ENCODE measurements at regions not wholly inside any gene's neighbourhood (a gene's known extent, or its start where the extent isn't known, plus 50 kb on each side); places are given as distances from the start of the nearest gene placed in this dataset.
"Not testable (repeated sequence)": the region's sequence is repeated elsewhere in the genome, so short reads cannot be mapped to it uniquely, and the experiment has no call there.

GRCh38 chr2:91567546-91568335 is 2876.3 kb downstream of the RPIA start:
- not testable (repeated sequence) for H3K4me3 ChIP-seq (ENCODE audit: low read length); H3K27me3 ChIP-seq (ENCODE audit: insufficient read depth, low read length); H3K4me1 ChIP-seq (ENCODE audit: insufficient read depth, low read length); H3K9ac ChIP-seq (ENCODE audit: low read depth, low read length); H3K36me3 ChIP-seq (ENCODE audit: insufficient read depth, low read depth, low read length); H3K9me3 ChIP-seq (ENCODE audit: insufficient read depth, low read depth, low read length); H3K27ac ChIP-seq (ENCODE audit: low read length)

- H3K9ac ChIP-seq (ENCODE audit: low read depth, low read length); H3K27me3 ChIP-seq (ENCODE audit: insufficient read depth, low read length); H3K4me3 ChIP-seq (ENCODE audit: low read length); H3K27ac ChIP-seq (ENCODE audit: low read length); H3K9me3 ChIP-seq (ENCODE audit: insufficient read depth, low read depth, low read length); H3K4me1 ChIP-seq (ENCODE audit: insufficient read depth, low read length); H3K36me3 ChIP-seq (ENCODE audit: insufficient read depth, low read depth, low read length): not testable (repeated sequence)
These were observed 2877.2 kb downstream of the RPIA start for GRCh38 chr2:91568391-91569338.

GRCh38 chr2:91571239-91571923 is 2879.9 kb downstream of the RPIA start:
- not testable (repeated sequence) for H3K27ac ChIP-seq (ENCODE audit: low read length); H3K9ac ChIP-seq (ENCODE audit: low read depth, low read length); H3K27me3 ChIP-seq (ENCODE audit: insufficient read depth, low read length); H3K4me3 ChIP-seq (ENCODE audit: low read length); H3K36me3 ChIP-seq (ENCODE audit: insufficient read depth, low read depth, low read length); H3K4me1 ChIP-seq (ENCODE audit: insufficient read depth, low read length); H3K9me3 ChIP-seq (ENCODE audit: insufficient read depth, low read depth, low read length)

GRCh38 chr2:91573018-91573417 is 2881.5 kb downstream of the RPIA start:
- not testable (repeated sequence) for H3K9me3 ChIP-seq (ENCODE audit: insufficient read depth, low read depth, low read length); H3K36me3 ChIP-seq (ENCODE audit: insufficient read depth, low read depth, low read length); H3K27me3 ChIP-seq (ENCODE audit: insufficient read depth, low read length); H3K4me3 ChIP-seq (ENCODE audit: low read length); H3K27ac ChIP-seq (ENCODE audit: low read length); H3K9ac ChIP-seq (ENCODE audit: low read depth, low read length); H3K4me1 ChIP-seq (ENCODE audit: insufficient read depth, low read length)

- H3K9ac ChIP-seq (ENCODE audit: low read depth, low read length); H3K4me3 ChIP-seq (ENCODE audit: low read length); H3K36me3 ChIP-seq (ENCODE audit: insufficient read depth, low read depth, low read length); H3K9me3 ChIP-seq (ENCODE audit: insufficient read depth, low read depth, low read length); H3K27me3 ChIP-seq (ENCODE audit: insufficient read depth, low read length); H3K27ac ChIP-seq (ENCODE audit: low read length); H3K4me1 ChIP-seq (ENCODE audit: insufficient read depth, low read length): not testable (repeated sequence)
These were observed 2882.3 kb downstream of the RPIA start for GRCh38 chr2:91573755-91574154.

GRCh38 chr2:91574255-91574654 is 2882.8 kb downstream of the RPIA start:
- H3K27ac ChIP-seq (ENCODE audit: low read length); H3K4me3 ChIP-seq (ENCODE audit: low read length); H3K9ac ChIP-seq (ENCODE audit: low read depth, low read length); H3K27me3 ChIP-seq (ENCODE audit: insufficient read depth, low read length); H3K4me1 ChIP-seq (ENCODE audit: insufficient read depth, low read length); H3K36me3 ChIP-seq (ENCODE audit: insufficient read depth, low read depth, low read length); H3K9me3 ChIP-seq (ENCODE audit: insufficient read depth, low read depth, low read length): not testable (repeated sequence)

- not testable (repeated sequence) for H3K9me3 ChIP-seq (ENCODE audit: insufficient read depth, low read depth, low read length); H3K4me3 ChIP-seq (ENCODE audit: low read length); H3K36me3 ChIP-seq (ENCODE audit: insufficient read depth, low read depth, low read length); H3K4me1 ChIP-seq (ENCODE audit: insufficient read depth, low read length); H3K27ac ChIP-seq (ENCODE audit: low read length); H3K9ac ChIP-seq (ENCODE audit: low read depth, low read length); H3K27me3 ChIP-seq (ENCODE audit: insufficient read depth, low read length)
These were observed 2884.2 kb downstream of the RPIA start for GRCh38 chr2:91575701-91576100.

GRCh38 chr2:91577406-91577805 is 2885.9 kb downstream of the RPIA start:
- H3K36me3 ChIP-seq (ENCODE audit: insufficient read depth, low read depth, low read length); H3K9me3 ChIP-seq (ENCODE audit: insufficient read depth, low read depth, low read length); H3K4me3 ChIP-seq (ENCODE audit: low read length); H3K4me1 ChIP-seq (ENCODE audit: insufficient read depth, low read length); H3K27me3 ChIP-seq (ENCODE audit: insufficient read depth, low read length); H3K9ac ChIP-seq (ENCODE audit: low read depth, low read length); H3K27ac ChIP-seq (ENCODE audit: low read length): not testable (repeated sequence)

- H3K27ac ChIP-seq (ENCODE audit: low read length); H3K4me1 ChIP-seq (ENCODE audit: insufficient read depth, low read length); H3K4me3 ChIP-seq (ENCODE audit: low read length); H3K9me3 ChIP-seq (ENCODE audit: insufficient read depth, low read depth, low read length); H3K9ac ChIP-seq (ENCODE audit: low read depth, low read length); H3K36me3 ChIP-seq (ENCODE audit: insufficient read depth, low read depth, low read length); H3K27me3 ChIP-seq (ENCODE audit: insufficient read depth, low read length): not testable (repeated sequence)
These were observed 2887.2 kb downstream of the RPIA start for GRCh38 chr2:91578678-91579077.

GRCh38 chr2:91579555-91579954 is 2888.1 kb downstream of the RPIA start:
- H3K36me3 ChIP-seq (ENCODE audit: insufficient read depth, low read depth, low read length); H3K9me3 ChIP-seq (ENCODE audit: insufficient read depth, low read depth, low read length); H3K9ac ChIP-seq (ENCODE audit: low read depth, low read length); H3K4me1 ChIP-seq (ENCODE audit: insufficient read depth, low read length); H3K4me3 ChIP-seq (ENCODE audit: low read length); H3K27ac ChIP-seq (ENCODE audit: low read length); H3K27me3 ChIP-seq (ENCODE audit: insufficient read depth, low read length): not testable (repeated sequence)

GRCh38 chr2:91580043-91580442 is 2888.6 kb downstream of the RPIA start:
- H3K27ac ChIP-seq (ENCODE audit: low read length); H3K9ac ChIP-seq (ENCODE audit: low read depth, low read length); H3K4me1 ChIP-seq (ENCODE audit: insufficient read depth, low read length); H3K27me3 ChIP-seq (ENCODE audit: insufficient read depth, low read length); H3K4me3 ChIP-seq (ENCODE audit: low read length); H3K9me3 ChIP-seq (ENCODE audit: insufficient read depth, low read depth, low read length); H3K36me3 ChIP-seq (ENCODE audit: insufficient read depth, low read depth, low read length): not testable (repeated sequence)

- peaks cover 35% of the 10 kb centered on the region for H3K27me3 ChIP-seq (ENCODE audit: insufficient read depth, low read length)
- H3K9me3 ChIP-seq (ENCODE audit: insufficient read depth, low read depth, low read length); H3K4me1 ChIP-seq (ENCODE audit: insufficient read depth, low read length); H3K9ac ChIP-seq (ENCODE audit: low read depth, low read length); H3K4me3 ChIP-seq (ENCODE audit: low read length); H3K36me3 ChIP-seq (ENCODE audit: insufficient read depth, low read depth, low read length); H3K27ac ChIP-seq (ENCODE audit: low read length): not testable (repeated sequence)
These were observed 2895.6 kb downstream of the RPIA start for GRCh38 chr2:91587098-91587497.
